GM21526 (cell line): ENCODE measurements at regions not wholly inside any gene's neighbourhood (a gene's known extent, or its start where the extent isn't known, plus 50 kb on each side); places are given as distances from the start of the nearest gene placed in this dataset.

Experiments used
- ATAC-seq: cut with Tn5 transposase; IDR thresholded peaks from one replicate; pipeline ENCODE4 v1.9.1; 2021; ENCODE audit warnings: moderate library complexity; ENCODE audit not compliant: unreplicated experiment, low FRiP score

- ATAC-seq: no peak
Observed at GRCh38 chr3:159123877-159124276, 322.0 kb downstream of the MFSD1 start.

- ATAC-seq: no peak
Observed at GRCh38 chr3:159126261-159127020, 324.6 kb downstream of the MFSD1 start.

GRCh38 chr3:159127021-159127392 lies 325.2 kb downstream of the MFSD1 start:
- ATAC-seq: no peak

GRCh38 chr3:159128628-159129027 lies 326.8 kb downstream of the MFSD1 start:
- no peak for ATAC-seq

- ATAC-seq: no peak
Observed at GRCh38 chr3:159130108-159130507, 328.3 kb downstream of the MFSD1 start.

GRCh38 chr3:159131376-159131775 lies 329.5 kb downstream of the MFSD1 start:
- no peak for ATAC-seq

- ATAC-seq: no peak
Observed at GRCh38 chr3:159137949-159138348, 336.1 kb downstream of the MFSD1 start.

- ATAC-seq: no peak
Observed at GRCh38 chr3:159139326-159139725, 337.5 kb downstream of the MFSD1 start.

GRCh38 chr3:159144472-159144871 lies 342.6 kb downstream of the MFSD1 start:
- ATAC-seq: no peak

GRCh38 chr3:159144891-159145290 lies 343.0 kb downstream of the MFSD1 start:
- ATAC-seq: no peak

GRCh38 chr3:159146392-159146791 lies 344.5 kb downstream of the MFSD1 start:
- ATAC-seq: no peak

GRCh38 chr3:159146856-159147435 lies 345.1 kb downstream of the MFSD1 start:
- ATAC-seq: no peak

GRCh38 chr3:159147813-159148212 lies 346.0 kb downstream of the MFSD1 start:
- no peak for ATAC-seq

- ATAC-seq: no peak
Observed at GRCh38 chr3:159148466-159148865, 346.6 kb downstream of the MFSD1 start.

GRCh38 chr3:159149131-159149530 lies 347.3 kb downstream of the MFSD1 start:
- no peak for ATAC-seq

GRCh38 chr3:159149633-159150032 lies 347.8 kb downstream of the MFSD1 start:
- ATAC-seq: no peak

GRCh38 chr3:159150180-159150579 lies 348.3 kb downstream of the MFSD1 start:
- ATAC-seq: no peak

GRCh38 chr3:159151130-159151529 lies 349.3 kb downstream of the MFSD1 start:
- ATAC-seq: no peak

GRCh38 chr3:159157275-159157674 lies 355.4 kb downstream of the MFSD1 start:
- no peak for ATAC-seq

- no peak for ATAC-seq
Observed at GRCh38 chr3:159158213-159158612, 356.4 kb downstream of the MFSD1 start.

- ATAC-seq: no peak
Observed at GRCh38 chr3:159158801-159159200, 356.9 kb downstream of the MFSD1 start.

GRCh38 chr3:159159546-159159945 lies 357.7 kb downstream of the MFSD1 start:
- ATAC-seq: no peak
